ENCODE measurements at regions not wholly inside any gene's neighbourhood (a gene's known extent, or its start where the extent isn't known, plus 50 kb on each side); places are given as distances from the start of the nearest gene placed in this dataset.
A peak's percentile ranks its signal among the peaks of the same experiment; 100 is the strongest.

GRCh38 chr9:115481769-115482168 is 363.8 kb upstream of the TNC start:
- DNase-seq = no peak

DNA sequence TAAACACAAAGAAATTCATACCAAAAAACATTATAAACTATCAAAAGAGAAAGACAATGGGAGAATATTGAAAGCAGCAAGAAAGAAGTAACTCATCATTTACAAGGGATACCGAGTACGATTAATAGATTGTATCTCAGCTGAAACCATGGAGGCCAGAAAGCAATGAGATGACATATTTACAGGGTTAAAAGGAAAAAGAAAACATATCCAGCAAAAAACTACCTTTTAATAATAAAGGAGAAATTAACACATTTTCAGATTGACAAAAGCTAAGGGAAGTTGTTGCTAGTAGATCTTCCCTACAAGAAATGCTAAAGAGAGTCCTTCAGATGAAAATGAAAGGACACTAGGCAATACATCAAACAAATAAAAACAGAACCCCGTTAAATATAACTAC is 364.8 kb upstream of the TNC start:
- no peak for DNase-seq

GRCh38 chr9:115492869-115493268 is 374.9 kb upstream of the TNC start:
- DNase-seq = no peak

DNA sequence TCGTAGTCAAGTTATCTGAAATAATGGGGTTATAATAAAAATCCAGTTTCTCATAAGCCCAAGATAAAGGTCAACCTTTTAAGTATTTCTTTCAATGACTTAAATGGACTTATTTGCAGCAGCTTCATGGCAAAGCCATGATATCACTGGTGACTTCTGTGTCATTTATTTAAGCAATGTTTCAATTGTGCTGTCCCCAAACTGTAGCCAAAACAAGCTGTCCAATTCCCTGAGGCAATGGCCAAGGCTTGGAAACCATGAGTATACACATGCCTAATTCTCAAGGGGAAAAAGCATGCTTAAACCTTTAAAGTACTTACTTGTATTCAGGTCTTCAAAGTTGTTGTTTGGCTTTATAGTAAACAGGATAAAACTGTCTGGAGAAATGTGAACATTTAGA is 376.4 kb upstream of the TNC start:
- DNase-seq = no peak

DNA sequence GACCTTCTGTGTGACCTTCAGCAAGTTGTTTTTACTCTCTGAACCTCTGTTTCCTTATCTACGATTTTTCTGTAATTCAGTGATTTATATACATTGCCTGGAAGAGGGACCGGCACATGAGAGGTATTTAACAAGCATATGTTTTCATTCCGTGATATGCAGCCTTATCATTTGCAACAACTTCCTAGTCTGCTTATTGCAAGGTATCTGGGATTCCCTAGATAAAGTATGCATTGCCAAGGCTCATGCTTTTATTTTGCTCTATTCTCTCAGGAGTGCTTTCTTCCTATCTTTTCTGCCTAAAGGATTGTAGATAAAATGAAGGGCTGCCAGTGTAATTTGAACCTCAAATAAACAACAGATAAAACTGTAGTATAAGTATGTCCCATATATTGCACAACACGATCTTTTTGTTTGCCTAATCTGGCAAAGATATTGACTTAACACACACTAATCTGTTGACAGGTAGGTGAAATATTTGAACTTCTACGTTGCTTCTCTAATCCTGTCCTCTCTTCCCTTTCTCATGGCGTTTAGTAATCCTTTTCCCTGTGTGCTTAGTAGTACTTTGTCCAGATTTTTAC is 377.2 kb upstream of the TNC start:
- no peak for DNase-seq

GRCh38 chr9:115495836-115496235 is 377.9 kb upstream of the TNC start:
- DNase-seq = no peak

DNA sequence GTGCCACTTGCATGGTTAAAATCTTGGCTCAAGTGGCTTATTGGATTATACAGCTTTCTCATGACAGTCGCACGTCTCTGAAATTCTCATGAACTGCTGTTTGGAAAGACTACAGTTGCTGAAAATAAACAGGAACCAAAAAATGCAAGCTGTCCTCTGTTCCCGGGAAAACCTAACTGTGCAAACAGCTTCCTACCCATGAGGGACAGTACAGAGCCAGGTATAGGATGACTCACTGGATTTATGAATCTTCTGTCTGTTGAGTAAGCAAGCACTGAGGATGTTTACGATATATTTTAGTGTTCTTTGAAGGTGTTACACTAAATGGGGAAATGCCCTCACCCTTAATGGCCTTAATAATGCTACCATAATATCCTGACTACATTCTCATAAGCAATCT is 380.3 kb upstream of the TNC start:
- no peak for DNase-seq

- no peak for DNase-seq
These were observed 389.2 kb upstream of the TNC start for GRCh38 chr9:115507148-115507547.

DNA sequence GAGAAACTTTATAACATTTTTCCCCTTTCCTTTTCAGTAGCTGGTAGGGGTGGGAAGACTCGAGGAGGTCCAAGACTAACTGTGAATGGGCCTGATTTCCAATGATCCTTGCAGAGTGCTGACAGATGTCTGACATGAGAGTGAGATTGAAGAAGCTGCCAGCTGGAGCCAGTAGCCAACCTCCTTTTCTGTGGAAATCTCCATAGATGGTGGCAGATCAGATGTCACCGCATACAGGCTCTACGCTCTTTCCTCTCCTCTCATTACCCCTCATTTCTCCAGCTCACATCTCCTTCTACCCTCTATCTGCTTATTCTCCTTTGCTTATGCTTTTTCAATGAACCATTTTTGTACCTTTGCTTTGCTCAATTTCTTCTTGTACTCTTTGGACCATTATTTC is 395.2 kb upstream of the TNC start:
- DNase-seq = no peak

DNA sequence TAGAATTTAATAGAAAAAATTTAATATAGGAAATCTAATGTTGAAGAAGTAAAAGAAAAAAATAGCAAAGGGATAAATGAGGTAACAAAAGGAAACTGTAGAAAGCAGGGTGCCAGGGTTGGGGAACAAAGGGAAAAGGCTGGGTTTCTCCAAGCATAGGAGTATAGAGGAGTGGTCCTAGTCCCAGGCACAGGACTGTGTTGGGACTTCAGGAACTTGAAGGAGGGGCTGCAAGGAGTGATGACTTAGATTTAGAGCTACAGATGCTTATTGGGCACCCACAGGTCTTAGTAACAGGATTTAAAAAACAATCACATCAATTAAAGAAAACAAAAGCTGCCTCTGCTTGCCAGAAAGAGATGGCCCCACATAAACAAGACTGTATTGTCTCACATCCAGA is 396.5 kb upstream of the TNC start:
- no peak for DNase-seq

DNA sequence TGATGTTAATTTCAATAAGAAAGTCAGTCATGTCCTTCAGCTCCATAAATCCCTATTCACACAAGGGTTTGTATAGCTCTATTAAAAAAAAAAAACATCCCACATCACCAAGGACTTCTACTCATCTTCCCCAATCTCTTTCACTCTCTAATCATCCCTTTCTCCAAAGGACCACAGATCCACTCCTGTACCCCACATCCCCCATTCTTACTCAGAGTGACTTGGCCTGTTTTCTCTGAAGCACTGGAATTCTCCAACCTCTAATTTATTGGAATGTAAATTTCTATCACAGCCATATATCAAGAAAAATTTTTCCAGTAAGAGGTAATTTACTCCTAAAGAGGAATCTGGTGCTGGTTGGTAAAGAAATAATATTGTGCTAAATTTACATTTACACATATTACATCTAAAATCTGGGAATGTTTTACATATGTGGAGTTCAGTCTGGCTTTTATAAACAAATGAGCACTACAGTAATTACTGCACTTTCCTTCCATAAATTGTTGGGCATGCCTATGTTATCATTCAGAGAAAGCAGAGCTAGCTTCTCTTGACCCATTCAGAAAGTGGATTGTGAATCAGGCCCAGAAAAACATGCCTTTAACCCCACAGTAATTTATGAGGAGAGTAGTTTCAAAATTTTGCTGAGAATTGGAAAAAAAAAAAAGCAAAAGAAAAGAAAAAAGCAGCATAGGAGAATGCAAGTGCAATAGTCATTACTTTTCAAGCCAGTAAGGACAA is 399.5 kb upstream of the TNC start:
- no peak for DNase-seq

GRCh38 chr9:115520646-115521045 is 402.7 kb upstream of the TNC start:
- DNase-seq = no peak

DNA sequence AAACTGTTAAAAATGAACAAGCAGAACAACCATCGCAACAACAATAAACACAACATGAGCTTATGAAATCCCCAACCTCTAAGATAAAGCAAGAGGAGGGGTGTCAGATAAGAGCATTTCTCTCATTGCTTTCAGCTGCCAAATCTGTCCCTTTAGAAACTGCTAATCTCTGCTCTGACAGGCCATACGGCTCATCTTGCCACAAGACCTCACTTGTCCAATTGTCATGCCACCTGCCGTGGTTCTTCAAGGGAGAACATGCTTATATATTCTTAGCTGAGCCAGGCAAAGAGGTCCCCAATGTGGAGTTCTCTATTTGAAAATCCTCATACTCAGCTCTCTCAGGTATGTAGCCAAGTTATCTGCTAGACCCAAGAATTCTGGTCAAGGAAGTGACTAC is 405.0 kb upstream of the TNC start:
- DNase-seq = no peak

GRCh38 chr9:115524453-115525059 is 406.6 kb upstream of the TNC start:
- peak; percentile 10 for DNase-seq

- DNase-seq = no peak
These were observed 407.4 kb upstream of the TNC start for GRCh38 chr9:115525111-115526058.

DNA sequence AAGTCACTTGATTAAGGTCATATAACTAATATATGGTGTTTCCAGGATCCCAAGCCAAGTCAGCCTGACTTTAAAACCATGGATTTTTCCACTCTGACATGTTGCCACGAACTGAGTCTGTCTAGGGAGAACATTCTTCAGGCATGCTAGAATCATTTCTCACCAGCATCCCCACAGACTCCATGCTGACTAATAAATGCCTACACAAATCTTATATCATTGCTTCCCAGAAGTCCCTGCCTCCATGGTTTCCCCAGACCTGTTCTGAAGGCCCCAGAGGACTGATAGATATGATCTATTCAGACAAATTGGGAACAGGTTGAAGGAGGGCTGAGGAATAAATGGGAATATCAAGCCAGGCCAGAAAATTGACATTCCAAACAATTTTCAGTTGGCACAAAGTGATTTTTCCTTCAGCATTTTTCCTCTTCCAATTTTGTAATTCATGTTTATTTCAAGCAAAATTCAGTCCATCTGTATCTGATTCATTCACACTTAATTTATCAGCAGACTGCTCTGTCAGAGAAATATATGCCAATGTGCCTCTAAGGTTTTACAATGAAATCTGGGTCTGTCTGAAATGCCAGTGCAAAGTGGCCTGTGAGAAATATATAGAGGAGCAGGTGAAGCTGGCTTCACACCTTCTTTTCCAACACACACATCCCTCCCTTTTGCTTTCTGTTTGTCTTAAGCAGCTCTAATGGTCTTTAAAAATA is 413.6 kb upstream of the TNC start:
- DNase-seq = no peak

GRCh38 chr9:115533511-115533910 is 415.6 kb upstream of the TNC start:
- no peak for DNase-seq

GRCh38 chr9:115540091-115540490 is 422.1 kb upstream of the TNC start:
- no peak for DNase-seq

DNA sequence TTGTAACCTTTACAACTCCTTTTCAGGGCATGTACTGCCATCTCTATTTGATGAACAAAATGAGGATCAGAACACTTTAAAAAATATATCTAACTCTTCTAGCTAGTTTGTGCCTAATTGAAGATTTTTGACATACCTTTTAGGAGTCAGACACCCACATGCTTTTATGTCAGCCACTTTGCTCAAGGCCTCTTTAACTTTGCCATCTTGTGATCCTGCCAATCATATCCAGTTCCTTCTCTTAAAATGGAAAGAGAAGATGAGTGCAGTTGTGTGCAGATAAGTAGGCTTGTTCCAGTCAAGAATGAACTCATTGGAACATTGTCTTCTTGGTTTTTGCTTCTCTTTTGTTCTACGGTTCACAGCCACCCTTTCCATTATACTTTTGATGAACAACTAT is 425.6 kb upstream of the TNC start:
- no peak for DNase-seq

DNA sequence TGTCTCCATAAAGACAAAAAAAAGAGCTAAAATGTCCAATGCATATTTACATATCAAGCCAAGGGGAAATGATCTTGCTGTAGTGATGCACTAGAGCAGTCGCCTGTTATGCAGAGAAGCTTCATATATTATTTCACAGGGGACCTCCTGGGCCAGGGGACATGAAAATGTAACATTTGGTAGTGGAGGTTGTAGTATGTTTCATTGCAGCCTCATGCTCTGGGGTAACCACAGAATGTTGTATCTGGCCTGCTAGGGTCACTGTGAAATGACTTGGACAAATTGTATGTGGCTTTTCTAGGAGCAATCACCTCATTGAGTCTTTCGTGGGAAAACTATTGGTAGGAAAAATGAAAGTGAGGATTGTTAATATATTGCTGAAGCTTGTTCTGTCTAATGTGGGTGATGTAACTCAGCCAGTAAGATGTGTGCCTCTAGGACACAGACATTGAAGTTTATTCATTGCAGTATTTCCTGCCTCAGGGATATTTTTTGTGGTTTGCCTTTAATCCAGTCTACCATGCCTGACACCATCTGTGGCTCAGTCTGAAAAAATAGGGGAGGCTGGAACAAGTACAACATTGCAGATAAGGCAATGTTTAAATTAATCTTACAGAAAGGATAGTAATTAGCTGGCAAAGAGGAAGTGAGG is 430.8 kb upstream of the TNC start:
- no peak for DNase-seq

GRCh38 chr9:115551396-115551795 is 433.4 kb upstream of the TNC start:
- no peak for DNase-seq

All from occipital lobe (tissue), 1 donor.